ENCODE measurements at regions not wholly inside any gene's neighbourhood (a gene's known extent, or its start where the extent isn't known, plus 50 kb on each side); places are given as distances from the start of the nearest gene placed in this dataset.

GRCh38 chr18:42544901-42545300 is 570.6 kb downstream of the RIT2 start:
- TF ChIP-seq CTCF (IDR thresholded peaks at IDR 0.05; ENCODE audit: low read depth, low read length, poor library complexity, severe bottlenecking): no peak
- TF ChIP-seq EZH2phosphoT487 (IDR thresholded peaks at IDR 0.05; ENCODE audit: borderline replicate concordance, low read length): no peak

All from DOHH2 (cell line).